ENCODE measurements at regions not wholly inside any gene's neighbourhood (a gene's known extent, or its start where the extent isn't known, plus 50 kb on each side); places are given as distances from the start of the nearest gene placed in this dataset.

DNA sequence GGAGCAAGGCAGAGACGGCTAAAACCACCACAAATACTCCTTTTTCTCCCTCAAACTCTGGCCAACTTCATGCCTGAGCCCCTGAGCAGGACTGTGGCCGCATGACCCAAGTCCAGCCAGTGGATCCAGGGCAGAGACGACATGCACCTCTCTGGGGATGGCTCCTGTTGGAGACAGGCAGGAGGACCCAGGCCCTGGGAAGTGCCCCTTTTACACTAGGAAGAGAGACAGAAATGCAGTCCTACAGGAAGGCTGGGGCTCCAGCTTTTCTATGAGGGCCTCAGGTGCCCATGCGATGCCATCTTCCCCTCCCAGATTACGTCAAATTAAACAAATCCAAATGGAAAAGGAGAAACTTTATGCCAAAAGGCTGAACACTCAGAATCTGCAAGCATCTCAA is 498.0 kb downstream of the BRD1 start:
- TF ChIP-seq CTCF (IDR thresholded peaks at IDR 0.05; ENCODE audit: low read depth, low read length) (no peak), POLR2A (IDR thresholded peaks at IDR 0.05; ENCODE audit: extremely low read depth, insufficient read length) (no peak)
- TF ChIP-seq, protein P1, sequence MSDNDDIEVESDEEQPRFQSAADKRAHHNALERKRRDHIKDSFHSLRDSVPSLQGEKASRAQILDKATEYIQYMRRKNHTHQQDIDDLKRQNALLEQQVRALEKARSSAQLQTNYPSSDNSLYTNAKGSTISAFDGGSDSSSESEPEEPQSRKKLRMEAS (IDR thresholded peaks at IDR 0.05; ENCODE audit: low read depth, low read length) = no peak

All from NB4 (cell line).